ENCODE measurements at regions not wholly inside any gene's neighbourhood (a gene's known extent, or its start where the extent isn't known, plus 50 kb on each side); places are given as distances from the start of the nearest gene placed in this dataset.

GRCh38 chr6:165841153-165841558 is 178.1 kb upstream of the PDE10A start:
- TF ChIP-seq EZH2phosphoT487 (IDR thresholded peaks at IDR 0.05; ENCODE audit: unreplicated experiment) (no peak), POLR2AphosphoS5 (IDR thresholded peaks at IDR 0.05; ENCODE audit: low read depth) (no peak), CTCF (conservative IDR thresholded peaks at IDR 0.05; ENCODE audit: low read depth in 2 of 2) (no peak), ZNF331 (CRISPR knock-in tag; IDR thresholded peaks at IDR 0.05; ENCODE audit: low read depth) (no peak), JUNB (IDR thresholded peaks at IDR 0.05; ENCODE audit: unreplicated experiment) (no peak), ZNF114 (CRISPR knock-in tag; IDR thresholded peaks at IDR 0.05) (no peak)

Data from GM23338 (cell line).